Fibroblast of peridontal ligament (primary cell): ENCODE measurements at regions not wholly inside any gene's neighbourhood (a gene's known extent, or its start where the extent isn't known, plus 50 kb on each side); places are given as distances from the start of the nearest gene placed in this dataset.

Experiments used
- DNase-seq: peaks from one replicate; pipeline ENCODE4 v3.0.0-alpha.2; 2010; ENCODE audit errors: extremely low read depth

DNA sequence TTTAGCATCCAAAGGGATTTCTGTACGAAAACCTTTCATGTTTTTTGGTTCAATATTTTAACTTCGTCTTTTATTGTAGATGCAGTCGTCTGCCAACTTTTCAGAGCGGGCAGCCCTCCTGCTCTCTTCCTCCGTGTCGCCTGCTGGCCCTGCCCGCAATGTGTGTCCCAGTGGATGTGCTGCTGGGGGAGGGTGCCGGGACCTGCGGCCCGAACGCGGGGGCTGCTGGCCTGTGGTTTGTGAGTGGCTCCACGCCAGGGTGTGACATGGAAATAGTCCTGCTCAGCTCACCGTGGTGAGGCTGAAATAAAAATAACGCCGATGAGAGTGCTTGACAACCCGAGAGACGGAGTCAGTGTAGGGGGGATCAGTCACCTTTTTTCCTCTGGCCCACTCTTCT is 59.7 kb upstream of the GRPEL1 start:
- no peak for DNase-seq

DNA sequence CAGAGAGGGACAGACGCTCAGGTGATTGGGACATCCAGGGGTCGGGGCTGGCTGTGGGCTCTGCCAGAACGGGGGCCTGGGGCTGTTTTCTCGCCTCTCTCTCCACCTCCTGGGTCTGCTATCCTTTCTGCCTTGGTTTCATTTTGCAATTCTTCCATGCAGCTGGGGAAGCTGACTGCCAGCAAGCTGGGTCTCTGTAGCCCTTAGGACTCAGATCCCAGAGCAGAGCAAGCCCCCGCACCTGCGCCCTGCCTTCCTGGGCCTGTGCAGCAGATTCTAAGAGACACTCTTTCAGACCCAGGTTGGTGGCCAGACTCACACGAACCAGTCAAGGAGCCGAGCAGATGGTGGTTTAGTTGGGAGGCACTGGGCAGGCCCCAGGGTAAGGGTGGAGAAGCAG is 59.1 kb upstream of the GRPEL1 start:
- DNase-seq: no peak

DNA sequence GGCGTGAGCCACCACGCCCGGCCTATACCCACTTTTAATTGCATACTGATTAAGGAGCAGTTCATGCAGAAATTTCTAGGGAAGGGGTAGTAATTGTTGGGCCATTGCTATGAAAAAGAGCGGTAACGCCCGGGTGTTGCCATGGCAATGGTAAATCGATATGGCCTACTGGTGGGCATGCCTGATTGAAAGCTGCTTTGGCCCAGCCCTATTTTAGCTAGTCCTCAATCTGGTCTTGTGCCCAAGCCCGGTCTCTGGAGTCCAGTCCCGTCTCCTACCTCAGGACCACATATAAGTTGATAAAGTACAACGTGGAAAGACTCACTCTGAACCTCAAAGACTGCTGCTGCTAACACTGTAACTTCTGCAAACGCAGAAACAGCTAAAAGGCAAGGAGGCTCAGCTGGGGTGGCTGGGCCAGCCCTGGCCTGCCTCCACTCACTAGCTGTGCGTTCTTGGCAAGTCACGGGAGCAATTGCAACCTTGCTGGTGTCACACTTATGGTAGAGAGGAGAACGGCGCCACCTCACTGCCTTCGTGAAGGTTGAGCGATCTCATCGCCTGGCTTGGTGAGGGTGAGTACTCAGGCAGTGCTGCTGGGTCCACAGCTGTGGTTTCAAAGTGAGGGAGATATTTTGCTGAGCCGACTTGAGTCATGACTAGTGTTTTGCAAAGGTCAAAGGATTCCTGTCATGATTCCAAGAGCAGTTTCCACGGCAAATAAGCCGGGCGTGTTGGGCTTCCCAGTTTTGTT is 57.0 kb upstream of the GRPEL1 start:
- peak; percentile 97 for DNase-seq

DNA sequence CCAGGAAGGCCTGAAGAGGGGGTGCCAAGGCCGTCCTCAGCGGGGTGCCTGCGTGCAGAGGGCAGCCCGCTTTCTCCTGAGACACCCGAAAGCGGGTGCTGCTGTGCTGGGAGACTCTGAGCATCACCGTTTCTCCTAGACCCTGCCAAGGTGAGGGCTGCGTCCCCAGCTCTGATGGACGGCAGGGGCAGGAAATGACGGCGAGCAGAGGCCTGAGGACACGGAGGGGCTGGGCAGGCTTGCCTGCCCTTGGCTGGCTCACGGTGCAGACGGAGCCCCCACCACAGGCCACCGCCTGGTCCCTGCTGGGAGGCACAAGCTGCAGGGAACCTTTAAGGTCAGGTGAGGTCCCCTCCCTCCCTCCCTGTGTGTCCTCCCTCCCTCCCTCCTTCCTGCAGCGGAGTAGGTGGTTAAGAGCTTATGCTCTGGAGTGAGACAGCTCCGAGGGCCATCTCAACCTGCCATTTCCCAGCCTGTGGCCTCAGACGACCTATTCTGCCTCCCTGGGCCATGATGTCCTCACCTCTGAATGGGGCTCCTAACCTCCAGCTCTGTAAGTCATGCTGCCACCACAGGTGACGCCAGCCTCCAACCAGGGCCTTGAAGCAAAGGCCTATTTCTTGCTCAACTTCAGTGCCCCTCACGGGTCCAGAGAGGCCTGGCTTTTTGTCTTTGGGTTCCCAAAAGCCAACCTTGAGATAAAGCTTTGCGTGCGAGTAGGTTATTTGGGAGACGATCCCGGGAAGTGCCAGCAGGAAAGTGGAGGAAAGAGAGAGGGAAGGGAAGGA is 54.2 kb upstream of the GRPEL1 start:
- DNase-seq: no peak

DNA sequence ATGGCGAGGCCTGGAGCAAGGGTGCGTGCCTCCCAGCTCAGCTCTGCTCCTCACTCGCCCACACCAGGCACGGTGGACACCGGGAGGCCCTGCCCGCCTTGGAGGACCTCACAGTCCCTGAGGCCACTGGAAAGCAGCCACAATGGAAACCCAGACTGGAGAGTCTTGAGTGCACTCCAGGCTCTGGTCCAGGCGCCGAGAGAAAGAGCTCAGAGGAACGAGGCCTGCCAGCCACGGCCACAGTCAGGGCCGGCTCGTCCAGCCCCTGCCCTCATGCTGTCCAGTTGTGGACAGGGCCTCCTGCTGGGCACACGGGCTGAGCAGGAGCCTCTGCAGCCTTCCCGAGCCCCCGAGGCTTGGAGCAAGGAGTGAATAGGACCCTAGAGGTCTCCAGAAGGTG is 53.3 kb upstream of the GRPEL1 start:
- no peak for DNase-seq

DNA sequence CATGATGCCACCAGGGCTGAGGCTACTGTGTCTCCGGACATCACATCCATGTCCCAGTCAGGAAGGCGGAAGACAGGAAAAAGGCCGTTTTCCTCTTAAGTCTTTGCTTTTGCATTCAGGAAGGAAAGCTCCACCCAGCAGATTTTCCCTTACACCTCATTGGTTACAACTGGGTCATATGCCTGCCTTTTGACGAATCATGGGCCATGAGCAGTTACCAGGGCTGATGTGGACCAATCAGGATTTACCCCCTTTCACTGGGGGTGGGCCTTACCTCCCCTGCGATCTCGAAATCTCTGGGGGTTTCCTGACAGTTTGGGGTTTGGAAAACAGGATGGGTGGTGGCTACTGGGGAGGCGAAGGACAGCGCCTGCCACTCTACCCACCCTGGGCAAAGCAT is 52.5 kb upstream of the GRPEL1 start:
- DNase-seq: no peak

DNA sequence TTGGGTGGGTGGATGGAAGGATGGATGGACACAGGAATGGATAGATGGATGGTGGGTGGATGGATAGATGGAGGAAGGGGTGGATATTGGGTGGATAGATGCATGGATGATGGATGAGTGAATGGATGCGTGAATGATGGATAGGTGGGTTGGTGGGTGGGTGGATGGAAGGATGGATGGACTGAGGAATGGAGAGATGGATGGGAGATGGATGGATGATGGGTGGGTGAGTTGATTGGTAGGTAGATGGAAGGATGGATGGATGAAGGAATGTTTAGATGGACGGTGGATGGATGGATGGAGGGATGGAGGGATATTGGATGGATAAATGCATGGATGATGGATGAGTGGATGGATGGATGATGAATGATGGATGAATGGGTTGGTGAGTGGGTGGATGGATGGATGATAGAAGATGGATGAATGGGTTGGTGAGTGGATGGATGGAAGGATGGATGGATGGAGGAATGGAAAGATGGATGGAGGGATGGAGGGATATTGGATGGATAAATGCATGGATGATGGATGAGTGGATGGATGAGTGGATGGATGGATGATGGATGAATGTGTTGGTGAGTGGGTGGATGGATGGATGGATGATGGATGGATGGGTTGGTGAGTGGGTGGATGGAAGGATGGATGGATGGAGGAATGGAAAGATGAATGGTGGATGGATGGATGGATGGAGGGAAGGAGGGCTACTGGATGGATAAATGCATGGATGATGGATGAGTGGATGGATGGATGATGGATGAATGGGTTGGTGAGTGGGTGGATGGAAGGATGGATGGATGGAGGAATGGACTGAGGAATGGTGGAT is 50.4 kb upstream of the GRPEL1 start:
- no peak for DNase-seq
